ENCODE measurements at regions not wholly inside any gene's neighbourhood (a gene's known extent, or its start where the extent isn't known, plus 50 kb on each side); places are given as distances from the start of the nearest gene placed in this dataset.

DNA sequence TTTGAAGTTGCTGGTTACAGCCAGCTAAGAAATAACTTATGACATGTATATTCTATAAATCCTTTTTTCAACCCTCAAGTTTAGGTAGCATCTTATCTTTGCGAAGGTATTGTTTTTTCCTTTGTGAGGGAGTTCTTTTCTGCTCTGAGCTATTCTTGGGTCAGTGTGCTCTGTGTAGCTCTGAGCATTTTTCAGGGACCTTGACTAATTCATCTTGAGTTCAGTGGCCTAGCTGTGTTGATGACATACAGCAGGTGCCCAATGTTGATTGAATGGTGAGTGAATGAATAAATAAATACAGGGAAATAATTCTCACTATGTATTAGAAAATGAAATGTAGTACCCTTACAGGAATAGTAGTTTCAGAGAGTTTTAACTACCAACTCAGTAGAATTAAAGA, 335.3 kb downstream of the IL20RB start:
- TF ChIP-seq, protein P1, sequence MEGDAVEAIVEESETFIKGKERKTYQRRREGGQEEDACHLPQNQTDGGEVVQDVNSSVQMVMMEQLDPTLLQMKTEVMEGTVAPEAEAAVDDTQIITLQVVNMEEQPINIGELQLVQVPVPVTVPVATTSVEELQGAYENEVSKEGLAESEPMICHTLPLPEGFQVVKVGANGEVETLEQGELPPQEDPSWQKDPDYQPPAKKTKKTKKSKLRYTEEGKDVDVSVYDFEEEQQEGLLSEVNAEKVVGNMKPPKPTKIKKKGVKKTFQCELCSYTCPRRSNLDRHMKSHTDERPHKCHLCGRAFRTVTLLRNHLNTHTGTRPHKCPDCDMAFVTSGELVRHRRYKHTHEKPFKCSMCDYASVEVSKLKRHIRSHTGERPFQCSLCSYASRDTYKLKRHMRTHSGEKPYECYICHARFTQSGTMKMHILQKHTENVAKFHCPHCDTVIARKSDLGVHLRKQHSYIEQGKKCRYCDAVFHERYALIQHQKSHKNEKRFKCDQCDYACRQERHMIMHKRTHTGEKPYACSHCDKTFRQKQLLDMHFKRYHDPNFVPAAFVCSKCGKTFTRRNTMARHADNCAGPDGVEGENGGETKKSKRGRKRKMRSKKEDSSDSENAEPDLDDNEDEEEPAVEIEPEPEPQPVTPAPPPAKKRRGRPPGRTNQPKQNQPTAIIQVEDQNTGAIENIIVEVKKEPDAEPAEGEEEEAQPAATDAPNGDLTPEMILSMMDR (IDR thresholded peaks at IDR 0.05), result no peak
- no peak for TF ChIP-seq JUND (IDR thresholded peaks at IDR 0.05)
- TF ChIP-seq, protein P2, sequence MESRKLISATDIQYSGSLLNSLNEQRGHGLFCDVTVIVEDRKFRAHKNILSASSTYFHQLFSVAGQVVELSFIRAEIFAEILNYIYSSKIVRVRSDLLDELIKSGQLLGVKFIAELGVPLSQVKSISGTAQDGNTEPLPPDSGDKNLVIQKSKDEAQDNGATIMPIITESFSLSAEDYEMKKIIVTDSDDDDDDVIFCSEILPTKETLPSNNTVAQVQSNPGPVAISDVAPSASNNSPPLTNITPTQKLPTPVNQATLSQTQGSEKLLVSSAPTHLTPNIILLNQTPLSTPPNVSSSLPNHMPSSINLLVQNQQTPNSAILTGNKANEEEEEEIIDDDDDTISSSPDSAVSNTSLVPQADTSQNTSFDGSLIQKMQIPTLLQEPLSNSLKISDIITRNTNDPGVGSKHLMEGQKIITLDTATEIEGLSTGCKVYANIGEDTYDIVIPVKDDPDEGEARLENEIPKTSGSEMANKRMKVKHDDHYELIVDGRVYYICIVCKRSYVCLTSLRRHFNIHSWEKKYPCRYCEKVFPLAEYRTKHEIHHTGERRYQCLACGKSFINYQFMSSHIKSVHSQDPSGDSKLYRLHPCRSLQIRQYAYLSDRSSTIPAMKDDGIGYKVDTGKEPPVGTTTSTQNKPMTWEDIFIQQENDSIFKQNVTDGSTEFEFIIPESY (IDR thresholded peaks at IDR 0.05; ENCODE audit: borderline replicate concordance, low read depth), result no peak
- TF ChIP-seq, protein P3, sequence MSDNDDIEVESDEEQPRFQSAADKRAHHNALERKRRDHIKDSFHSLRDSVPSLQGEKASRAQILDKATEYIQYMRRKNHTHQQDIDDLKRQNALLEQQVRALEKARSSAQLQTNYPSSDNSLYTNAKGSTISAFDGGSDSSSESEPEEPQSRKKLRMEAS (IDR thresholded peaks at IDR 0.05; ENCODE audit: low read depth), result no peak
- no peak for TF ChIP-seq EP300 (IDR thresholded peaks at IDR 0.05; ENCODE audit: borderline replicate concordance in 1 of 2, low read depth in 1 of 2, low read length in 1 of 2)
- TF ChIP-seq TAF1 (IDR thresholded peaks at IDR 0.05; ENCODE audit: borderline replicate concordance, low read depth, low read length), result no peak
- no peak for TF ChIP-seq POLR2AphosphoS5 (IDR thresholded peaks at IDR 0.05; ENCODE audit: low read depth, low read length)
- no peak for TF ChIP-seq RAD21 (IDR thresholded peaks at IDR 0.05; ENCODE audit: low read length)
- TF ChIP-seq, protein P4, sequence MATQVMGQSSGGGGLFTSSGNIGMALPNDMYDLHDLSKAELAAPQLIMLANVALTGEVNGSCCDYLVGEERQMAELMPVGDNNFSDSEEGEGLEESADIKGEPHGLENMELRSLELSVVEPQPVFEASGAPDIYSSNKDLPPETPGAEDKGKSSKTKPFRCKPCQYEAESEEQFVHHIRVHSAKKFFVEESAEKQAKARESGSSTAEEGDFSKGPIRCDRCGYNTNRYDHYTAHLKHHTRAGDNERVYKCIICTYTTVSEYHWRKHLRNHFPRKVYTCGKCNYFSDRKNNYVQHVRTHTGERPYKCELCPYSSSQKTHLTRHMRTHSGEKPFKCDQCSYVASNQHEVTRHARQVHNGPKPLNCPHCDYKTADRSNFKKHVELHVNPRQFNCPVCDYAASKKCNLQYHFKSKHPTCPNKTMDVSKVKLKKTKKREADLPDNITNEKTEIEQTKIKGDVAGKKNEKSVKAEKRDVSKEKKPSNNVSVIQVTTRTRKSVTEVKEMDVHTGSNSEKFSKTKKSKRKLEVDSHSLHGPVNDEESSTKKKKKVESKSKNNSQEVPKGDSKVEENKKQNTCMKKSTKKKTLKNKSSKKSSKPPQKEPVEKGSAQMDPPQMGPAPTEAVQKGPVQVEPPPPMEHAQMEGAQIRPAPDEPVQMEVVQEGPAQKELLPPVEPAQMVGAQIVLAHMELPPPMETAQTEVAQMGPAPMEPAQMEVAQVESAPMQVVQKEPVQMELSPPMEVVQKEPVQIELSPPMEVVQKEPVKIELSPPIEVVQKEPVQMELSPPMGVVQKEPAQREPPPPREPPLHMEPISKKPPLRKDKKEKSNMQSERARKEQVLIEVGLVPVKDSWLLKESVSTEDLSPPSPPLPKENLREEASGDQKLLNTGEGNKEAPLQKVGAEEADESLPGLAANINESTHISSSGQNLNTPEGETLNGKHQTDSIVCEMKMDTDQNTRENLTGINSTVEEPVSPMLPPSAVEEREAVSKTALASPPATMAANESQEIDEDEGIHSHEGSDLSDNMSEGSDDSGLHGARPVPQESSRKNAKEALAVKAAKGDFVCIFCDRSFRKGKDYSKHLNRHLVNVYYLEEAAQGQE (IDR thresholded peaks at IDR 0.05; ENCODE audit: low read depth, low read length), result no peak
- TF ChIP-seq MXI1 (IDR thresholded peaks at IDR 0.05; ENCODE audit: low read depth, low read length), result no peak

All from SK-N-SH (cell line).